K562 (cell line): ENCODE measurements at regions not wholly inside any gene's neighbourhood (a gene's known extent, or its start where the extent isn't known, plus 50 kb on each side); places are given as distances from the start of the nearest gene placed in this dataset.

ENCODE experiments used
- ATAC-seq: fragments of 200-7000 bp; cut with Tn5 transposase; 3 replicates; pipeline ENCODE4 v1.9.1; 2020; ENCODE audit warnings: moderate library complexity
- BruUV-seq: library from RNA; stranded (reverse); fragments of 400-500 nt; replicated peaks from 2 replicates; lab custom pipeline; 2021; lab: Mats Ljungman, UMichigan
- CTCF ChIA-PET: fragments of 300-600 bp; formaldehyde crosslinking; extraction: SDS; loops from one replicate; lab custom pipeline; 2021; ENCODE audit warnings: low intra/inter-chr PET ratio; lab: Yijun Ruan, JAX
- POLR2A ChIA-PET: fragments of 300-600, 350-650 bp; sonication (Branson Sonifier 250); formaldehyde crosslinking; extraction: SDS; loops from one replicate; lab custom pipeline; 2021; ENCODE audit warnings: antibody characterized with exemption, inconsistent platforms; lab: Yijun Ruan, JAX
- DNase-seq, 4 experiments: peaks; one replicate each; pipeline versions ENCODE4 v3.0.0 to v3.0.0-alpha.2; 2011 to 2018; ENCODE audit warnings: low spot score in 3 of 4, mixed read lengths in 3 of 4; ENCODE audit errors: extremely low read depth in 1 of 4
- FAIRE-seq: peaks from 2 replicates; lab custom pipeline; 2011; peaks lifted over from hg19 to GRCh38; lab: Jason Lieb, UNC
- H2AFZ ChIP-seq: 2 replicates; pipeline ENCODE4 v1.6.0; 2011; ENCODE audit warnings: low read depth, low read length, control low read depth, inconsistent platforms
- H3K27ac ChIP-seq: fragments of 200-600 bp; 3 replicates; pipeline ENCODE4 v1.8.0; 2011; ENCODE audit warnings: low read depth, mild to moderate bottlenecking, control low read depth, inconsistent platforms, low read length, moderate library complexity, mixed read lengths; ENCODE audit errors: extremely low read depth
- H3K27me3 ChIP-seq, 2 experiments: fragments of 300-600 bp in 1 of 2; 2 replicates in 1 of 2; 3 replicates in 1 of 2; pipeline versions ENCODE4 v1.6.0 to v1.8.0; 2011; ENCODE audit warnings: inconsistent platforms in 2 of 2, low read length in 2 of 2, mild to moderate bottlenecking in 1 of 2, mixed read lengths in 1 of 2, moderate library complexity in 1 of 2; ENCODE audit not compliant: control insufficient read depth in 2 of 2, insufficient read depth in 2 of 2
- H3K36me3 ChIP-seq: fragments of 300-600 bp; 3 replicates; pipeline ENCODE4 v1.8.0; 2011; ENCODE audit warnings: mild to moderate bottlenecking, low read length, inconsistent platforms; ENCODE audit not compliant: control insufficient read depth, insufficient read depth
- H3K4me1 ChIP-seq, 2 experiments: fragments of 200-600 bp in 1 of 2; replicated peaks in 1 of 2; 2 replicates in 1 of 2; 3 replicates in 1 of 2; pipeline versions ENCODE4 v1.5.1 to v1.8.0; 2011; ENCODE audit warnings: inconsistent platforms in 2 of 2, low read length in 2 of 2, mild to moderate bottlenecking in 1 of 2, mixed read lengths in 1 of 2, moderate library complexity in 1 of 2; ENCODE audit not compliant: control insufficient read depth in 2 of 2, insufficient read depth in 2 of 2
- H3K4me2 ChIP-seq: 2 replicates; pipeline ENCODE4 v1.6.1; 2011; ENCODE audit warnings: low read length, control low read depth, inconsistent platforms, mixed read lengths; ENCODE audit not compliant: insufficient read depth
- H3K4me3 ChIP-seq: fragments of 200-600 bp; sonication (generic), shearing (Covaris generic); 2 replicates; pipeline ENCODE4 v1.5.1; 2016; ENCODE audit warnings: control low read depth, inconsistent platforms
- H3K79me2 ChIP-seq: fragments of 200-600 bp; 3 replicates; pipeline ENCODE4 v1.8.0; 2011; ENCODE audit warnings: low read length, inconsistent platforms; ENCODE audit not compliant: control insufficient read depth, insufficient read depth
- H3K9ac ChIP-seq, 2 experiments: 2 replicates each; pipeline versions ENCODE4 v1.6.0 to v1.6.1; 2011; ENCODE audit warnings: low read depth in 2 of 2, low read length in 2 of 2, control low read depth in 1 of 2, inconsistent platforms in 1 of 2, mild to moderate bottlenecking in 1 of 2, mixed read lengths in 1 of 2; ENCODE audit not compliant: insufficient read depth in 1 of 2
- H3K9me1 ChIP-seq: one replicate; pipeline ENCODE4 v1.6.0; 2011; ENCODE audit warnings: inconsistent platforms, mild to moderate bottlenecking, low read length, moderate library complexity; ENCODE audit not compliant: control insufficient read depth, insufficient read depth
- H3K9me3 ChIP-seq: replicated peaks from 2 replicates; pipeline ENCODE4 v1.5.1; 2011; ENCODE audit warnings: low read depth, low read length, inconsistent platforms; ENCODE audit not compliant: control insufficient read depth, insufficient read depth
- H4K20me1 ChIP-seq: replicated peaks from 2 replicates; pipeline ENCODE4 v1.6.1; 2011; ENCODE audit warnings: low read length, inconsistent platforms, mixed read lengths; ENCODE audit not compliant: control insufficient read depth, insufficient read depth
- AFF1 ChIP-seq, 2 experiments: fragments of 450-650 bp; IDR thresholded peaks; 2 replicates each; pipeline ENCODE4 v1.6.1; 2018; ENCODE audit warnings: mild to moderate bottlenecking in 2 of 2, low read depth in 1 of 2; ENCODE audit not compliant: partially characterized antibody in 2 of 2
- DACH1 ChIP-seq: fragments of 450-650 bp; IDR thresholded peaks from 2 replicates; pipeline ENCODE4 v1.6.1; 2018; ENCODE audit not compliant: partially characterized antibody
- DIDO1 ChIP-seq: fragments of 450-650 bp; IDR thresholded peaks from 2 replicates; pipeline ENCODE4 v1.6.1; 2016; ENCODE audit warnings: low read depth, missing biosample characterization, missing genetic modification characterization
- ETS2 ChIP-seq: IDR thresholded peaks from 2 replicates; pipeline ENCODE4 v1.6.1; 2016; ENCODE audit warnings: borderline replicate concordance, missing genetic modification characterization, mild to moderate bottlenecking, moderate library complexity, missing compliant biosample characterization; ENCODE audit not compliant: poor library complexity, severe bottlenecking
- KDM4B ChIP-seq, 2 experiments: fragments of 450-650 bp in 1 of 2; sonication (generic) in 1 of 2; IDR thresholded peaks; 2 replicates each; pipeline ENCODE4 v1.6.1; 2016 to 2017; ENCODE audit warnings: borderline replicate concordance in 2 of 2, antibody characterized with exemption in 1 of 2, low read depth in 1 of 2, mild to moderate bottlenecking in 1 of 2
- L3MBTL2 ChIP-seq: fragments of 450-650 bp; IDR thresholded peaks from 2 replicates; pipeline ENCODE4 v1.6.1; 2016; ENCODE audit warnings: mild to moderate bottlenecking, moderate library complexity
- RERE ChIP-seq: sonication (generic); formaldehyde crosslinking; IDR thresholded peaks from 2 replicates; pipeline ENCODE4 v1.8.0; 2023; ENCODE audit warnings: missing genetic modification reagents, mild to moderate bottlenecking, borderline replicate concordance
- TOE1 ChIP-seq, 2 experiments: fragments of 450-650 bp in 1 of 2; sonication (generic) in 1 of 2; formaldehyde crosslinking in 1 of 2; IDR thresholded peaks; 2 replicates each; pipeline versions ENCODE4 v1.7.1 to v1.8.0; 2016 to 2022; ENCODE audit warnings: borderline replicate concordance in 2 of 2, mild to moderate bottlenecking in 2 of 2, antibody characterized with exemption in 1 of 2, inconsistent platforms in 1 of 2, low read depth in 1 of 2, missing genetic modification reagents in 1 of 2, moderate library complexity in 1 of 2
- ZEB2 ChIP-seq: fragments of 450-650 bp; IDR thresholded peaks from 2 replicates; pipeline ENCODE4 v1.6.1; 2016
- ZFP30 ChIP-seq: fragments of 250-450 bp; sonication (Bioruptor Pico); IDR thresholded peaks from 2 replicates; pipeline ENCODE4 v1.8.0; 2022; ENCODE audit warnings: moderate library complexity, mild to moderate bottlenecking, inconsistent platforms, borderline replicate concordance
- WGBS: fragments of 100-300 bp; shearing (Covaris generic); methylation state at CpG from one replicate; pipeline ENCODE4 v1.1.6; 2016; ENCODE audit warnings: low coverage, mixed read lengths; ENCODE audit not compliant: insufficient coverage; ENCODE audit errors: missing lambda C conversion rate; 5-methylcytosine and 5-hydroxymethylcytosine counted together
- in situ Hi-C: fragments of 300-500 bp; cut with MboI; formaldehyde crosslinking; loops from 4 replicates; pipeline ENCODE4 v1.15.0; 2018; ENCODE audit warnings: inconsistent platforms, mixed read lengths
- intact Hi-C: fragments of 100-400 bp; cut with micrococcal nuclease; formaldehyde crosslinking; loops from 2 replicates; pipeline ENCODE4 v1.14.2; 2022

GRCh38 chr4:27592738-27593137, 732.1 kb downstream of the STIM2 start:
- Histone ChIP-seq H3K4me3 (no peak overlapping the region), H3K79me2 (no peaks in the 10 kb centered on the region), H3K27me3 (no peaks in the 10 kb centered on the region), H3K9me3 (no peaks in the 10 kb centered on the region), H3K9ac (no peak overlapping the region), H3K36me3 (no peaks in the 10 kb centered on the region), H3K9me1 (no peaks in the 10 kb centered on the region), H2AFZ (no peak overlapping the region), H4K20me1 (no peaks in the 10 kb centered on the region), H3K27ac (no peak overlapping the region), H3K4me2 (no peak overlapping the region), H3K4me1 (no peaks in the 10 kb centered on the region)
- ATAC-seq, result no peak
- no peak for DNase-seq
- intact Hi-C loops (no loop called here), in situ Hi-C loops (no loop called here)
- POLR2A ChIA-PET, result no interaction called here
- WGBS, result 3% methylated on average over 6 of the region's 6 CpGs
- CTCF ChIA-PET, result no interaction called here
- TF ChIP-seq DACH1 (no peak), DIDO1 (tag) (no peak), AFF1 (IDR thresholded peaks at IDR 0.05; ENCODE audit: low read depth in 1 of 2, partially characterized antibody in 2 of 2) (no peak), RERE (no peak), ZFP30 (CRISPR knock-in tag) (no peak), ZEB2 (no peak), L3MBTL2 (no peak), ETS2 (no peak), KDM4B (IDR thresholded peaks at IDR 0.05; ENCODE audit: borderline replicate concordance in 2 of 2, low read depth in 1 of 2) (no peak), TOE1 (IDR thresholded peaks at IDR 0.05; ENCODE audit: borderline replicate concordance) (no peak), TOE1 (CRISPR knock-in tag; IDR thresholded peaks at IDR 0.05; ENCODE audit: borderline replicate concordance, low read depth) (no peak)
- no peak for FAIRE-seq
- BruUV-seq, result no TSS peak
